PFSK-1 (cell line): ENCODE measurements at regions not wholly inside any gene's neighbourhood (a gene's known extent, or its start where the extent isn't known, plus 50 kb on each side); places are given as distances from the start of the nearest gene placed in this dataset.

Experiments used
- POLR2AphosphoS5 ChIP-seq: IDR thresholded peaks from 2 replicates; pipeline ENCODE4 v1.6.1; 2012; ENCODE audit warnings: low read depth, mild to moderate bottlenecking, control low read depth, low read length, moderate library complexity
- SIN3A ChIP-seq: IDR thresholded peaks from 2 replicates; pipeline ENCODE4 v1.6.1; 2012; ENCODE audit warnings: mild to moderate bottlenecking, low read length, moderate library complexity, borderline replicate concordance; ENCODE audit not compliant: insufficient read depth
- TAF1 ChIP-seq: IDR thresholded peaks from 2 replicates; pipeline ENCODE4 v1.6.1; 2012; ENCODE audit warnings: low read length, control low read depth, borderline replicate concordance; ENCODE audit not compliant: insufficient read depth
- TF ChIP-seq, protein P1 (sequence below), 2 experiments: IDR thresholded peaks; 2 replicates each; pipeline versions ENCODE4 v1.6.1 to v1.8.0; 2011 to 2012; ENCODE audit warnings: low read depth in 2 of 2, low read length in 2 of 2, control low read depth in 1 of 2, inconsistent platforms in 1 of 2, mild to moderate bottlenecking in 1 of 2, moderate library complexity in 1 of 2; ENCODE audit not compliant: insufficient read depth in 1 of 2

DNA sequence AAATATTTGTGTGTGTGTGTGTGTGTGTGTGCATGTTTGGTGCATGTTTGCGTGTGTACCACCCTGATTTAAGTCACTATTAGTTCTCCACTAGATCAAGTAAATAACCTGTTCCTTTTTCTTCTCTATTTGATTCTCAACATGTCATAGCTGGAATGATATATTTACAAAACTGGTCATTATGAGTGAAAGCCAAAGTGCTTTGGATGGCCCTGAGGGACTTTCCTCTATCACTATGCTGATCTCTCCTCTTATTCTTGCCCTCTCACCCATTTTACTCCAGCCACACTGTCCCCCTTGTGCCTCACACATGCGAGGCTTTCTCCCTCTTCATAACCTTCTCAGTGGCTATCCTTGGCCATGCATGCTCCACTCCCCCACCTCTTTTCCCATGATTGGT is 144.6 kb upstream of the NMUR2 start:
- TF ChIP-seq, protein P1, sequence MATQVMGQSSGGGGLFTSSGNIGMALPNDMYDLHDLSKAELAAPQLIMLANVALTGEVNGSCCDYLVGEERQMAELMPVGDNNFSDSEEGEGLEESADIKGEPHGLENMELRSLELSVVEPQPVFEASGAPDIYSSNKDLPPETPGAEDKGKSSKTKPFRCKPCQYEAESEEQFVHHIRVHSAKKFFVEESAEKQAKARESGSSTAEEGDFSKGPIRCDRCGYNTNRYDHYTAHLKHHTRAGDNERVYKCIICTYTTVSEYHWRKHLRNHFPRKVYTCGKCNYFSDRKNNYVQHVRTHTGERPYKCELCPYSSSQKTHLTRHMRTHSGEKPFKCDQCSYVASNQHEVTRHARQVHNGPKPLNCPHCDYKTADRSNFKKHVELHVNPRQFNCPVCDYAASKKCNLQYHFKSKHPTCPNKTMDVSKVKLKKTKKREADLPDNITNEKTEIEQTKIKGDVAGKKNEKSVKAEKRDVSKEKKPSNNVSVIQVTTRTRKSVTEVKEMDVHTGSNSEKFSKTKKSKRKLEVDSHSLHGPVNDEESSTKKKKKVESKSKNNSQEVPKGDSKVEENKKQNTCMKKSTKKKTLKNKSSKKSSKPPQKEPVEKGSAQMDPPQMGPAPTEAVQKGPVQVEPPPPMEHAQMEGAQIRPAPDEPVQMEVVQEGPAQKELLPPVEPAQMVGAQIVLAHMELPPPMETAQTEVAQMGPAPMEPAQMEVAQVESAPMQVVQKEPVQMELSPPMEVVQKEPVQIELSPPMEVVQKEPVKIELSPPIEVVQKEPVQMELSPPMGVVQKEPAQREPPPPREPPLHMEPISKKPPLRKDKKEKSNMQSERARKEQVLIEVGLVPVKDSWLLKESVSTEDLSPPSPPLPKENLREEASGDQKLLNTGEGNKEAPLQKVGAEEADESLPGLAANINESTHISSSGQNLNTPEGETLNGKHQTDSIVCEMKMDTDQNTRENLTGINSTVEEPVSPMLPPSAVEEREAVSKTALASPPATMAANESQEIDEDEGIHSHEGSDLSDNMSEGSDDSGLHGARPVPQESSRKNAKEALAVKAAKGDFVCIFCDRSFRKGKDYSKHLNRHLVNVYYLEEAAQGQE (IDR thresholded peaks at IDR 0.05; ENCODE audit: insufficient read depth in 1 of 2, low read depth in 2 of 2, low read length in 2 of 2): no peak
- TF ChIP-seq POLR2AphosphoS5 (no peak), TAF1 (no peak), SIN3A (no peak)
